ENCODE measurements at regions not wholly inside any gene's neighbourhood (a gene's known extent, or its start where the extent isn't known, plus 50 kb on each side); places are given as distances from the start of the nearest gene placed in this dataset.

GRCh38 chr13:78193846-78194245, 275.2 kb upstream of the EDNRB start:
- TF ChIP-seq POLR2AphosphoS5 (IDR thresholded peaks at IDR 0.05; ENCODE audit: borderline replicate concordance, low read depth, low read length) (no peak), EZH2 (IDR thresholded peaks at IDR 0.05) (no peak)
